GM12878 (cell line): ENCODE measurements at regions not wholly inside any gene's neighbourhood (a gene's known extent, or its start where the extent isn't known, plus 50 kb on each side); places are given as distances from the start of the nearest gene placed in this dataset.

Source experiments
- ATAC-seq: fragments of 200-7000 bp; cut with Tn5 transposase; 3 replicates; pipeline ENCODE4 v1.9.1; 2020; ENCODE audit warnings: mild to moderate bottlenecking, moderate library complexity
- BruUV-seq: library from RNA; stranded (reverse); fragments of 400-500 nt; replicated peaks from 2 replicates; lab custom pipeline; 2021; lab: Mats Ljungman, UMichigan
- CTCF ChIA-PET: fragments of 300-600 bp; sonication (Branson Sonifier 250); formaldehyde crosslinking; extraction: SDS; loops from one replicate; lab custom pipeline; 2021; ENCODE audit warnings: inconsistent platforms; lab: Yijun Ruan, JAX
- POLR2A ChIA-PET: fragments of 350-600 bp; formaldehyde crosslinking; extraction: SDS; loops from one replicate; lab custom pipeline; 2021; ENCODE audit warnings: inconsistent platforms; lab: Charles Lee
- RAD21 ChIA-PET: fragments of 300-600 bp; sonication (Branson Sonifier 250); formaldehyde crosslinking; loops from one replicate; lab custom pipeline; 2023; ENCODE audit warnings: antibody characterized with exemption; ENCODE audit not compliant: unreplicated experiment; lab: Charles Lee
- SMC1A ChIA-PET: fragments of 300-600 bp; sonication (Branson Sonifier 250); formaldehyde crosslinking; loops from one replicate; lab custom pipeline; 2023; ENCODE audit not compliant: unreplicated experiment, uncharacterized antibody; lab: Charles Lee
- DNase-seq: peaks from one replicate; pipeline ENCODE4 v3.0.0-alpha.2; 2011; ENCODE audit warnings: low read depth, low spot score
- FAIRE-seq: peaks from 3 replicates; lab custom pipeline; 2011; peaks lifted over from hg19 to GRCh38; lab: Jason Lieb, UNC
- H2AFZ ChIP-seq: 2 replicates; pipeline ENCODE4 v1.6.0; 2011; ENCODE audit warnings: low read depth, low read length, control low read depth; ENCODE audit not compliant: control insufficient read depth
- H3K27ac ChIP-seq: 2 replicates; pipeline ENCODE4 v1.5.1; 2011; ENCODE audit warnings: control low read depth; ENCODE audit not compliant: control insufficient read depth, insufficient read depth
- H3K27me3 ChIP-seq, 2 experiments: replicated peaks in 1 of 2; 2 replicates each; pipeline versions ENCODE4 v1.6.0 to v1.6.1; 2011; ENCODE audit warnings: low read length in 1 of 2; ENCODE audit not compliant: control insufficient read depth in 2 of 2, insufficient read depth in 2 of 2
- H3K36me3 ChIP-seq, 2 experiments: 2 replicates each; pipeline ENCODE4 v1.5.1; 2011; ENCODE audit warnings: low read length in 1 of 2; ENCODE audit not compliant: control insufficient read depth in 2 of 2, insufficient read depth in 2 of 2
- H3K4me1 ChIP-seq: 2 replicates; pipeline ENCODE4 v1.6.1; 2011; ENCODE audit warnings: mild to moderate bottlenecking, low read length, moderate library complexity, mixed read lengths; ENCODE audit not compliant: control insufficient read depth, insufficient read depth
- H3K4me2 ChIP-seq: 2 replicates; pipeline ENCODE4 v1.6.0; 2011; ENCODE audit warnings: control low read depth; ENCODE audit not compliant: control insufficient read depth, insufficient read depth
- H3K4me3 ChIP-seq: fragments of 200-600 bp; sonication (generic); 2 replicates; pipeline ENCODE4 v1.5.1; 2016
- H3K79me2 ChIP-seq: 2 replicates; pipeline ENCODE4 v1.6.0; 2011; ENCODE audit warnings: low read length; ENCODE audit not compliant: control insufficient read depth, insufficient read depth
- H3K9ac ChIP-seq: 2 replicates; pipeline ENCODE4 v1.8.0; 2011; ENCODE audit warnings: low read length, control low read depth, mixed read lengths; ENCODE audit not compliant: control insufficient read depth, insufficient read depth
- H3K9me3 ChIP-seq: replicated peaks from 3 replicates; pipeline ENCODE4 v1.5.1; 2011; ENCODE audit warnings: mild to moderate bottlenecking, low read length; ENCODE audit not compliant: control insufficient read depth, insufficient read depth
- H4K20me1 ChIP-seq: 2 replicates; pipeline ENCODE4 v1.6.0; 2011; ENCODE audit not compliant: control insufficient read depth, insufficient read depth
- BCL11A ChIP-seq: IDR thresholded peaks from 2 replicates; pipeline ENCODE4 v1.6.1; 2011; ENCODE audit warnings: low read depth, low read length
- E4F1 ChIP-seq: fragments of 450-650 bp; IDR thresholded peaks from 2 replicates; pipeline ENCODE4 v1.6.1; 2018; ENCODE audit warnings: borderline replicate concordance, mild to moderate bottlenecking; ENCODE audit not compliant: partially characterized antibody
- IRF3 ChIP-seq: fragments of 450-650 bp; IDR thresholded peaks from 2 replicates; pipeline ENCODE4 v1.6.1; 2014; ENCODE audit warnings: mild to moderate bottlenecking
- IRF5 ChIP-seq: fragments of 450-650 bp; IDR thresholded peaks from 2 replicates; pipeline ENCODE4 v1.6.1; 2017; ENCODE audit warnings: borderline replicate concordance
- MAX ChIP-seq: IDR thresholded peaks from 2 replicates; pipeline ENCODE4 v1.6.1; 2012; ENCODE audit warnings: low read depth, low read length, improper control_type of control experiment
- MXI1 ChIP-seq: fragments of 150-350 bp; IDR thresholded peaks from 2 replicates; pipeline ENCODE4 v1.6.1; 2011; ENCODE audit warnings: low read depth, mild to moderate bottlenecking, inconsistent platforms, low read length, improper control_type of control experiment
- POLR2A ChIP-seq: IDR thresholded peaks from 2 replicates; pipeline ENCODE4 v1.6.1; 2011; ENCODE audit warnings: low read depth, mild to moderate bottlenecking, low read length
- RAD21 ChIP-seq: IDR thresholded peaks from 2 replicates; pipeline ENCODE4 v1.6.1; 2011; ENCODE audit warnings: mild to moderate bottlenecking, low read depth, low read length, moderate library complexity; ENCODE audit not compliant: insufficient read depth
- SIN3A ChIP-seq: IDR thresholded peaks from 2 replicates; pipeline ENCODE4 v1.6.1; 2012; ENCODE audit warnings: low read depth, low read length, improper control_type of control experiment
- WGBS: methylation state at CpG from one replicate; pipeline ENCODE4 v1.1.6; 2016; ENCODE audit warnings: low lambda C conversion rate; ENCODE audit not compliant: insufficient replicate concordance, insufficient coverage; ENCODE audit errors: missing lambda C conversion rate; 5-methylcytosine and 5-hydroxymethylcytosine counted together
- in situ Hi-C: fragments of 300-500 bp; cut with MboI; formaldehyde crosslinking; loops from 9 replicates; pipeline ENCODE4 v1.14.3; 2018; ENCODE audit warnings: mixed read lengths
- intact Hi-C: fragments of 100-400 bp; cut with micrococcal nuclease; formaldehyde crosslinking; loops from one replicate; pipeline ENCODE4 v1.14.2; 2022; ENCODE audit not compliant: unreplicated experiment

- ATAC-seq, result no peak
- Histone ChIP-seq H3K9me3 (no peaks in the 10 kb centered on the region), H3K4me3 (no peak overlapping the region), H3K36me3 (no peaks in the 10 kb centered on the region), H3K9ac (no peak overlapping the region), H3K27me3 (no peaks in the 10 kb centered on the region), H4K20me1 (no peaks in the 10 kb centered on the region), H3K4me2 (no peak overlapping the region), H3K27ac (no peak overlapping the region), H3K79me2 (no peaks in the 10 kb centered on the region), H2AFZ (no peak overlapping the region), H3K4me1 (no peaks in the 10 kb centered on the region)
- 48% methylated on average over 2 of the region's 2 CpGs for WGBS
- no peak for FAIRE-seq
- POLR2A ChIA-PET, result no interaction called here
- SMC1A ChIA-PET, result no interaction called here
- TF ChIP-seq SIN3A, result no peak
- TF ChIP-seq POLR2A, result no peak
- intact Hi-C loops, result loop anchor here (10.0 kb wide), 1 partner anchor 792 kb away; the partner anchor contains the start of gene TMTC2
- CTCF ChIA-PET, result interaction anchor here (1.9 kb wide), 1 partner anchor 10 kb away, joined by 3 read pairs; no protein-coding TSS in a partner anchor
- no TSS peak for BruUV-seq
- in situ Hi-C loops, result no loop called here
- no peak for DNase-seq
- RAD21 ChIA-PET, result no interaction called here
Measured at GRCh38 chr12:83476695-83477690, 790.3 kb downstream of the TMTC2 start.

GRCh38 chr12:83476006-83476405, 789.3 kb downstream of the TMTC2 start:
- WGBS, result 79% methylated on average over 1 of the region's 1 CpG
- H3K4me1 ChIP-seq, result no peaks in the 10 kb centered on the region
- no peak overlapping the region for H3K4me3 ChIP-seq
- intact Hi-C loops, result loop anchor here (10.0 kb wide), 1 partner anchor 791 kb away; the partner anchor contains the start of gene TMTC2
- no peaks in the 10 kb centered on the region for H3K36me3 ChIP-seq
- H3K27me3 ChIP-seq, result no peaks in the 10 kb centered on the region
- SMC1A ChIA-PET, result no interaction called here
- no peak overlapping the region for H2AFZ ChIP-seq
- no peak overlapping the region for H3K27ac ChIP-seq
- RAD21 ChIA-PET, result no interaction called here
- H3K79me2 ChIP-seq, result no peaks in the 10 kb centered on the region
- no peak overlapping the region for H3K9ac ChIP-seq
- H3K4me2 ChIP-seq, result no peak overlapping the region
- POLR2A ChIA-PET, result no interaction called here
- DNase-seq, result no peak
- no peak for ATAC-seq
- FAIRE-seq, result no peak
- no TSS peak for BruUV-seq
- H4K20me1 ChIP-seq, result no peaks in the 10 kb centered on the region
- H3K9me3 ChIP-seq, result no peaks in the 10 kb centered on the region
- in situ Hi-C loops, result no loop called here
- CTCF ChIA-PET, result interaction anchor here (1.9 kb wide), 1 partner anchor 11 kb away, joined by 3 read pairs; no protein-coding TSS in a partner anchor
- TF ChIP-seq IRF3, result no peak
- no peak for TF ChIP-seq E4F1
- TF ChIP-seq RAD21, result no peak
- TF ChIP-seq MXI1, result no peak
- no peak for TF ChIP-seq MAX
- no peak for TF ChIP-seq IRF5
- no peak for TF ChIP-seq BCL11A
